SIG-M5 treated with dmso at 0.1 percent for 504 hours (cell line): ENCODE measurements at regions not wholly inside any gene's neighbourhood (a gene's known extent, or its start where the extent isn't known, plus 50 kb on each side); places are given as distances from the start of the nearest gene placed in this dataset.

Source experiments
- DNase-seq: peaks from one replicate; lab custom pipeline; 2025; ENCODE audit not compliant: unreplicated experiment; lab: John Stamatoyannopoulos, UW

- DNase-seq: no peak
These were observed 55.8 kb downstream of the IGF2 start for GRCh38 chr11:2083411-2083810.

- no peak for DNase-seq
These were observed 62.0 kb downstream of the IGF2 start for GRCh38 chr11:2077061-2077802.

GRCh38 chr11:2076441-2076840 is 62.7 kb downstream of the IGF2 start:
- no peak for DNase-seq

- no peak for DNase-seq
These were observed 64.8 kb downstream of the IGF2 start for GRCh38 chr11:2074266-2074825.

GRCh38 chr11:2072551-2073261 is 66.5 kb downstream of the IGF2 start:
- peak; percentile 5 for DNase-seq

GRCh38 chr11:2071748-2072385 is 67.3 kb downstream of the IGF2 start:
- DNase-seq: no peak
